Astrocyte (in vitro differentiated cells and primary cell): ENCODE measurements at regions not wholly inside any gene's neighbourhood (a gene's known extent, or its start where the extent isn't known, plus 50 kb on each side); places are given as distances from the start of the nearest gene placed in this dataset.

Experiments used
- DNase-seq: peaks from one replicate; pipeline ENCODE4 v3.0.0-alpha.2; 2010; ENCODE audit warnings: low read depth
- FAIRE-seq: peaks from 2 replicates; lab custom pipeline; 2011; peaks lifted over from hg19 to GRCh38; lab: Jason Lieb, UNC
- H2AFZ ChIP-seq: 2 replicates; pipeline ENCODE4 v1.6.0; 2012; ENCODE audit warnings: low read depth, low read length, inconsistent platforms
- H3K27ac ChIP-seq: 2 replicates; pipeline ENCODE4 v1.5.1; 2011; ENCODE audit warnings: low read depth, low read length, inconsistent platforms
- H3K27me3 ChIP-seq: 2 replicates; pipeline ENCODE4 v1.6.0; 2011; ENCODE audit warnings: low read length, inconsistent platforms; ENCODE audit not compliant: insufficient read depth
- H3K36me3 ChIP-seq: 2 replicates; pipeline ENCODE4 v1.5.1; 2011; ENCODE audit warnings: low read length, inconsistent platforms; ENCODE audit not compliant: insufficient read depth
- H3K4me1 ChIP-seq: 2 replicates; pipeline ENCODE4 v1.5.1; 2011; ENCODE audit warnings: low read length, inconsistent platforms; ENCODE audit not compliant: insufficient read depth
- H3K4me2 ChIP-seq: 2 replicates; pipeline ENCODE4 v1.6.0; 2012; ENCODE audit warnings: low read length, inconsistent platforms
- H3K4me3 ChIP-seq: 2 replicates; pipeline ENCODE4 v1.5.1; 2011; ENCODE audit warnings: low read depth, mild to moderate bottlenecking, low read length, inconsistent platforms; ENCODE audit not compliant: insufficient read depth
- H3K79me2 ChIP-seq: 2 replicates; pipeline ENCODE4 v1.6.0; 2012; ENCODE audit warnings: mild to moderate bottlenecking, low read length, inconsistent platforms; ENCODE audit not compliant: insufficient read depth
- H3K9ac ChIP-seq: 2 replicates; pipeline ENCODE4 v1.6.0; 2012; ENCODE audit warnings: mild to moderate bottlenecking, low read length, inconsistent platforms
- H3K9me3 ChIP-seq: 2 replicates; pipeline ENCODE4 v1.5.1; 2012; ENCODE audit warnings: low read depth, mild to moderate bottlenecking, low read length, inconsistent platforms; ENCODE audit not compliant: insufficient read depth
- H4K20me1 ChIP-seq: 2 replicates; pipeline ENCODE4 v1.6.0; 2012; ENCODE audit warnings: low read length, inconsistent platforms; ENCODE audit not compliant: insufficient read depth
- H3K27ac Mint-ChIP-seq: one replicate; pipeline ENCODE4 v1.8.0; 2021; ENCODE audit warnings: mild to moderate bottlenecking, mixed read lengths; ENCODE audit not compliant: unreplicated experiment
- H3K27me3 Mint-ChIP-seq: one replicate; pipeline ENCODE4 v1.8.0; 2021; ENCODE audit warnings: low read depth, mixed read lengths; ENCODE audit not compliant: unreplicated experiment
- H3K36me3 Mint-ChIP-seq: one replicate; pipeline ENCODE4 v1.8.0; 2021; ENCODE audit warnings: low read depth, mixed read lengths; ENCODE audit not compliant: unreplicated experiment
- H3K4me1 Mint-ChIP-seq: one replicate; pipeline ENCODE4 v1.8.0; 2021; ENCODE audit warnings: low read depth, mixed read lengths; ENCODE audit not compliant: unreplicated experiment
- H3K4me3 Mint-ChIP-seq: one replicate; pipeline ENCODE4 v1.8.0; 2021; ENCODE audit warnings: mild to moderate bottlenecking, moderate library complexity, mixed read lengths; ENCODE audit not compliant: unreplicated experiment
- H3K9me3 Mint-ChIP-seq: one replicate; pipeline ENCODE4 v1.8.0; 2021; ENCODE audit warnings: mild to moderate bottlenecking, mixed read lengths; ENCODE audit not compliant: unreplicated experiment
- CTCF ChIP-seq: IDR thresholded peaks from 2 replicates; pipeline ENCODE4 v1.5.1; 2011; ENCODE audit warnings: low read depth, mild to moderate bottlenecking, inconsistent platforms, low read length, moderate library complexity; ENCODE audit not compliant: insufficient read depth
- EZH2 ChIP-seq: IDR thresholded peaks from 2 replicates; pipeline ENCODE4 v1.6.1; 2012; ENCODE audit warnings: mild to moderate bottlenecking, low read length, inconsistent platforms; ENCODE audit not compliant: insufficient read depth

GRCh38 chr11:80779905-80780605 is 1339.2 kb upstream of the TENM4 start:
- no peak overlapping the region for H3K27ac Mint-ChIP-seq
- DNase-seq = no peak
- no peaks in the 10 kb centered on the region for H3K4me1 Mint-ChIP-seq
- Histone ChIP-seq H3K79me2 (no peaks in the 10 kb centered on the region), H3K9ac (no peak overlapping the region), H3K9me3 (no peaks in the 10 kb centered on the region), H3K4me1 (no peaks in the 10 kb centered on the region), H3K27me3 (no peaks in the 10 kb centered on the region), H3K4me2 (no peak overlapping the region), H2AFZ (no peak overlapping the region), H3K36me3 (no peaks in the 10 kb centered on the region), H4K20me1 (no peaks in the 10 kb centered on the region), H3K27ac (no peak overlapping the region), H3K4me3 (no peak overlapping the region)
- H3K9me3 Mint-ChIP-seq = no peaks in the 10 kb centered on the region
- TF ChIP-seq CTCF (no peak), EZH2 (no peak)
- FAIRE-seq = no peak
- no peaks in the 10 kb centered on the region for H3K27me3 Mint-ChIP-seq
- H3K4me3 Mint-ChIP-seq = no peak overlapping the region
- H3K36me3 Mint-ChIP-seq = no peaks in the 10 kb centered on the region

- Histone ChIP-seq H3K4me1 (no peaks in the 10 kb centered on the region), H4K20me1 (no peaks in the 10 kb centered on the region), H3K36me3 (no peaks in the 10 kb centered on the region), H3K9me3 (no peaks in the 10 kb centered on the region), H3K27me3 (no peaks in the 10 kb centered on the region), H3K79me2 (no peaks in the 10 kb centered on the region), H3K9ac (no peak overlapping the region), H3K4me3 (no peak overlapping the region), H3K27ac (no peak overlapping the region), H3K4me2 (no peak overlapping the region), H2AFZ (no peak overlapping the region)
- Mint-ChIP-seq H3K9me3 (no peaks in the 10 kb centered on the region), H3K36me3 (no peaks in the 10 kb centered on the region), H3K27ac (no peak overlapping the region), H3K27me3 (no peaks in the 10 kb centered on the region), H3K4me3 (no peak overlapping the region), H3K4me1 (no peaks in the 10 kb centered on the region)
- DNase-seq = no peak
- FAIRE-seq = no peak
- TF ChIP-seq EZH2 = no peak
- TF ChIP-seq CTCF = no peak
Observed at GRCh38 chr11:80778941-80779340, 1338.1 kb upstream of the TENM4 start.

DNA sequence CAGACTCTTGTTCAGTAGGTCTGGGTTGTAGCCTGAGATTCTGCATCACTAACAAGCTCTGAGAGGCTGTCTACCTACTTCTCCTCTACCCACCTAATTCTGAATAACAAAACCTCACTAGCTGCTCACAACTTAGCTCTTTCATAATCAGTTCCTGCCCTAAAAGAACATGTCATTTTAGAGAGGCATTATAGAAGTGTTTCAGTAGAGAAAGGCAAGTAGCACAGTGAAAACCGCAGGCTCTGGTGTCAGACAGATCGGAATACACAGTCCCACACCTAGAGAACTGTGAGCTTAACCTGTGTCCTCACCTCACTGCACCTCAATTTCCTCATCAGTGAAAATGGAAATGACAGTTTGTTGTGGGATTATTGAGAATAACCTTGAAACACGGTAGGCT is 1337.6 kb upstream of the TENM4 start:
- Mint-ChIP-seq H3K27me3 (no peaks in the 10 kb centered on the region), H3K4me1 (no peaks in the 10 kb centered on the region), H3K27ac (no peak overlapping the region), H3K4me3 (no peak overlapping the region), H3K36me3 (peaks cover under 1% of the 10 kb centered on the region), H3K9me3 (no peaks in the 10 kb centered on the region)
- H4K20me1 ChIP-seq = no peaks in the 10 kb centered on the region
- H2AFZ ChIP-seq = no peak overlapping the region
- no peak overlapping the region for H3K9ac ChIP-seq
- no peak overlapping the region for H3K27ac ChIP-seq
- H3K4me1 ChIP-seq = no peaks in the 10 kb centered on the region
- H3K79me2 ChIP-seq = no peaks in the 10 kb centered on the region
- DNase-seq (no peak), FAIRE-seq (no peak)
- no peak overlapping the region for H3K4me2 ChIP-seq
- no peaks in the 10 kb centered on the region for H3K9me3 ChIP-seq
- H3K4me3 ChIP-seq = no peak overlapping the region
- TF ChIP-seq EZH2 (no peak), CTCF (no peak)
- H3K27me3 ChIP-seq = no peaks in the 10 kb centered on the region
- no peaks in the 10 kb centered on the region for H3K36me3 ChIP-seq
